ENCODE measurements at regions not wholly inside any gene's neighbourhood (a gene's known extent, or its start where the extent isn't known, plus 50 kb on each side); places are given as distances from the start of the nearest gene placed in this dataset.
A peak's percentile ranks its signal among the peaks of the same experiment; 100 is the strongest.

DNA sequence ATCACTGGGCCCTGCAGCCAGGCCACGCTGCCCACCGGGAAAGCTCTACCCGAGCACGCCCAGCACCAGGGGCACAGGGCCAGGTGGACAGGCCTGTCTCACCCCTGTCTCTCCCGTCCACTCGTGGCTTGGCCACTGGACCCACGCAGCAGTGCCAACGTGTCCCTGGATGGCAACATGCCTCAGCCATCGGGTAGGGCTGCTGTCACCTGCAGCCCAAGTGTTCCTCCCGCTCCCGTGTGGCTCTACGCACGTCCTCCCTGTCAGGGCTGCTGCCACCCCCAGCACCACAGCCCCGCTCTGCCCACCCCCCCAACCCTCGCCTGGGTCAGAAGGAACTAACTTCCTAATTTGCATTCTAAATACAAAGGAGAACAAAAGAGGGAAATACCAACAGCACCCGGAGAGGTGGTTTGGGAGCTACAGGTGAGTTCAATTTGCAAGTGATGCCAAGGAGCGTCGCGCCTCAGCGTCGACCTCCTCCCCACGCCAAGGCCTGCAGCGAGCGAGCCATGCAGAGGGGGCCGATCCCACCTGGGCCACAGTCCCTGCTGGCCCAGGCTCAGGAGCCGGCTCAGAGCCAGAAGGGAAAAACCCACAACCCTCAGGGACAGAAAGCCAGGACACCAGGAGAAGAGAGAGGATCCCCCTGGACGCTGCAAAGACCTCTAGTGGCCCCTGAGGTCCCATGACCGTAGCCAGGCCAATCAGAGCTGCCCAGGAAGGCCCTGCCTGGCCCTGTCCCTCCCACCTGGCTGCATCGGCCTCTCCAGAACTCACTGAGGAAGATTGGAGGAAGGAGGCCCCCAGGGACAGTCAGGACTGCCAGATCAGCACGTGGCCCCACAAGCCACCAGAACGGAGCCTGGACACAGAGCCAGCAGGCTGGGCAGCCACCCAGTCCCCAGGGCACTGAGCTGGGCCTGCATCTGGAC, 128.4 kb upstream of the SPACA7 start:
- DNase-seq, result no peak

- DNase-seq, result peak; percentile 36
These were observed 127.8 kb upstream of the SPACA7 start for GRCh38 chr13:112248406-112248760.

GRCh38 chr13:112248862-112249592, 127.1 kb upstream of the SPACA7 start:
- DNase-seq, result peak; percentile 52

DNA sequence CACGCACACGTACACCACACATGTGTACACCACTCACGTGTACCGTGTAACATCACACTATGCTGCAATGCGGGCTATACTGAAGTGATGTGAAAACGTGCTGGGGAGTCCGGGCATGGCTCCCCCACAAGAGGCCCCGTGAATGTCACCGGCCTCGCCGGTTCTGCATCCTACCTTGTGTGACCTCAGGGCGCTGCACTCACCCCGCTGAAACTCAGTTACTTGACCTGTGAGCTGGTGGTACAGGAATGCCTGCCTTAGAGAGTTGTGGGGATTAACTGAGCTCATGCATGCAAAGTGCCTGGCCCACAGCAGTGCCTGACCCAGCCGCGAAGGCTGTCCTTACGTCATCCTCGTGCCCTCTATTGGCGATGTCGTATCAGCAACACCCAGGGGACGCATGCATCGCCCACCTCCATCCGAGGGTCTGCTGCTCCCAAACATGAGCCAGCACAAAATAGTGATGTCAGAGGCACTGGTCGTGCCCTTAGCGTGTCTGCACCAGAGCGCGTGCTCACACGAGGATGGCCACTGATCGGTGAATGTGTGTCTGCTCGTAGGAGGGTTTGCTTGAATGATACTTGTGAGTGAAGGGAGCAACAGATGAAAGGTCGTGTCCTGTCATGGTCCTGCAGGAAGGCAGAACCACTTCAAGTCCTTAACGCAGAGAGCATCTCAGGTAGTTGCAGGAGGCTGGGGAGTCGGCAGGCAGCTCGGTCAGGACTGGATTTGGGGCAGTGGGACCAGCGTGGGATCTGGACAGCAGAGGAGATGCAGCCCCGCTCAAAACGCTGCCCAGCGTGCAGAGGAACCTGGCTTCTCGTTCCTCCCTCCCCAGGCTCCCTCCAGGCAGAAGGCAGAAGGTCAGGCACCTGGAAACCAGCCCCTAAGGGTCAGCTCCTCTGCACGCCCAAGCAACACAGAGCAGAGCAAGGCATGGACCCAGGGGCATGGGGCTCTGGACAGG, 126.2 kb upstream of the SPACA7 start:
- no peak for DNase-seq

DNA sequence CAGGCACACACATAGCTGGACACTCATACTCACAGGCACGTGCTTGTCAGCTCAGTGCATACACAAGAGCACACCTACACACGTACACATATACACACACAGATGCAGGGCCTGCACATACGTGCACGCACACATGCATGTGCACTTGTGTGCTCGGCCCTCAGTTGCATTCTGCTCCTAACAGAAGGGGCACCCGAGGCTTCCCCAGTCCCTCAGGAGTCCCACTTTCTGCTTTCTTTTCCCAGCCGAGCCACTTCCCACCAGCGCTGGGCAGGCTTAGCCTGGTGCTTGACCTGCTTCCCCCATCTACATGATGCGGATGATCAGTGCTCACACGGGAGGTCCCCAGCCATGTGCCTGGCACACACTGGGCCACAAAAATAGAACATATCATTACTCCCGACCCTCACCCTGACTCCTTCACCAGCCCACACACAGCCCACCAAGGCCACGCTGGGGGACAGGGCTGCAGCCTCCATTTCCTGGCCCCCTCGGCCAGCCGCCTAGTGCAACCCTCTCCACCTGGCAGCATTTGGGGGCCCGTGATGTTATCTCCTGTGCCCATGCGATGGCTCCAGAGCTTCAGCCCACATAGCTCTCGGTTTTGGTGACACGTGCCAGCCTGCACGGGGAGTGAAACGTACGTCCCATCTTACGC, 125.2 kb upstream of the SPACA7 start:
- no peak for DNase-seq

GRCh38 chr13:112251930-112252585, 124.1 kb upstream of the SPACA7 start:
- no peak for DNase-seq

DNA sequence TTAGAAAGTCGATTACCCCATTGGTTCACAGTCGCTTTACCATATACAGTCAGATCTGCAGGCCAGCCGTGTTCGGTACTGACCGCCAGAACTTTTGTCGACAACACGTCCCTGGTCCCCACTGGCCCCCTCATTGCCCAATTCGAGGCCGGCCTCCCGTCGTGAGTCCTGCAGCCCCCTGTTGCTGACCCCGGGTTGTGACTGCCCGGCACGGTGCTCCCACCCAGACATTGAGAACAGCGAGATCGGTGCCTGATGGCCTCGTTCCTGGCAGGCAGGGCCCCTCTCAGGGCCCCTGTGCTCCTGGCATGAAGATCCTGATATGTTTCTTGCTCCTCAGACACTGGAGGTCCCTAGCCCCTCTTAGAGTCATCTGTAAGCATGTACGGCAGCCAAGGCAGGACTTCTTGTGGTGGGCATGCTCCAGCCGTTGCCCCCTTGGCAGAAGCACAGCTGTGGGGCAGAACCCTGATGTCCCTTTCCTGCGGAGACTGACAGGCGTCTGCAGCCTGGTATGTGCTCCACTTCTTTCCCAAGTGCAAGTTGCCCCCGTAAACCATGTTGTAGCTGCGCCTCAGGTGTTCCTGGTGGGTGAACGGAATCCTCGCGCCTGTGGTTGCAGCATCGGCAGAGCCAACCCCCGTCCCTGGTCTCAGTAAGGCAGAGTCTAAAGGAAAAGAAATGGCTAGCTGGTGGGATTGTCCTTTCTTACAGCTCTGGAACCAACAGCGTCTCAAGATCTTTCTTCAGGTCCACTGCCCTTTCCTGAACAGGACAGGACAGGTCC, 123.2 kb upstream of the SPACA7 start:
- no peak for DNase-seq

- DNase-seq, result no peak
These were observed 122.5 kb upstream of the SPACA7 start for GRCh38 chr13:112253631-112254030.

GRCh38 chr13:112254061-112254818, 121.9 kb upstream of the SPACA7 start:
- DNase-seq, result no peak

DNA sequence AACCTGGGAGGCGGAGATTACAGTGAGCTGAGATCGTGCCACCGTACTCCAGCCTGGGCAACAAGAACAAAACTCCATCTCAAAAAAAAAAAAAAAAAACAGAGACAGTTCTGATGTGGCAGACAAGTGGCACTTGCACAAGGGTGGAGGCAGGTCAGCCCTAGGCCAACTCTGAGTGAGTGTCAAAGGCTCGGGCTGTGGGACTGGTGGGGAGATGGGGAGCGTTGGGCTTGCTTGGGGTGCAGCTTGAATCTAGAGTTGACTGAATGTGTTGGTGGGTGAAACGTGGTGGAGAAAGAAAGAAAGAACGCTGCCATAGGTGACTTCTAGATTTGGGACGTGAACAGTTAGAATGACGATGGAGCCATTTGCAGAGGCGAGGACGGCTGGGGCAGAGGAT, 121.3 kb upstream of the SPACA7 start:
- no peak for DNase-seq

DNA sequence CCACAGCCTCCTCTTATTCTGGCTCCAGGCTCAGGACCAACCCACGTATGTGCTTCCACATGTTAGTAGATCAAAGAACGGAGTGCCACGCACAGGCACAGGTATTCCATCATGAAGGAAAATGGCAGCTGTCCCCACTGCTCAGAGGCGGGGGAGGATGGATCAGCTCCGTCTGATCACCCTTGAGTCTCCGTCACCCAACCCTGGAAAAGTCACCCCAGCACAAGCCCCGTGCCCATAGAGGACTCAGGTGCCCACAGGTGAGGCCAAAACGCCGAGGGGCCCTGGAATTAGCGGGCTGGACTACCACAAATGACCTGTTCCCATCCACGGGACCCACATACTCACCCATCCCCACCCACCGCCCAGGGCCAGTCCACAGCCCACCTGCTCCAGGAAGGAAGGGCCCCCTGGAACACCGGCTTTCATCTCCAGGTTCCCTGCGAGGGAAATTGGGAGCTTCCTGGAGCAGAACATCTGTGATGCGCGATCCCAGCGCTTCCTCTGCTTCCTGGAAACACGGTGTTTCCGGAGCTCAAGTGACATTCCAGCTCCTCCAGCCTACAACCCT, 120.5 kb upstream of the SPACA7 start:
- DNase-seq, result no peak

DNA sequence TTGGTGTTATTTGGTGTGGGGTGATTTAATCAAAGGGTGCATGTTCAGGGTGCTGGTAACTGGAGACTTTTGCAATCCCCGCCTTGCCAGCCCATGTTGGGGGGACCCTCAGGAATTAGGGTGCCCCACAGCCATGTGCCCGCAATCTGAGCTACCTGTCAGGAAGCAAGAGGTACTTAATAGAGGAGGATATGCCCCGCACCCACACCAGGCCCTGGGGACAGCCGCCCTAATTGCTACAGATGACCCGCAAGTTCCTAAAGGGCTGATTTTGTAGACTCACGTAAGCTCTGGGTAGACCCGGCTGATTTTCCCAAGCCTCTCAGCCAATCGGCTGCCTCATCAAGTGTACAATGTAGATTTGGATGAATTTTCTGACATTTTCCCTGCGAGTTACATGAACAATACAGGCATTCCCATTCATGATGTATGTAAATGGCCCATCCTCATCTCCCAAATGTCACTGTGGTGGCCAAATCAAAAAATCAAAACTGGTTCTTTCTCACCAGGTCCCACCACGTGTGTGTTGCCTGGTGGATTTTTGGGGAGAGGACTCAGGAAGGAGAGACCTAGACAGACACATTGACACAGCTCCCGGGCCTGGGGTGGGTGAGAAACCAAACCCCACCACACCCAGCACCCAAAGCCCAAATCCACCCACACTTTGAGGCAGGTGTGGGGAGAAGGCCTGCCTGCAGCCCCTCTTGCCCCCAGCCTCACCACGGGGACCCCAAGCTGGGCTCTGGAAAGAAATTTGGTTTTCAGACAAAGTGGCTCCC, 119.2 kb upstream of the SPACA7 start:
- DNase-seq, result no peak

- no peak for DNase-seq
These were observed 116.6 kb upstream of the SPACA7 start for GRCh38 chr13:112259511-112259910.

- no peak for DNase-seq
These were observed 115.8 kb upstream of the SPACA7 start for GRCh38 chr13:112260108-112261055.

DNA sequence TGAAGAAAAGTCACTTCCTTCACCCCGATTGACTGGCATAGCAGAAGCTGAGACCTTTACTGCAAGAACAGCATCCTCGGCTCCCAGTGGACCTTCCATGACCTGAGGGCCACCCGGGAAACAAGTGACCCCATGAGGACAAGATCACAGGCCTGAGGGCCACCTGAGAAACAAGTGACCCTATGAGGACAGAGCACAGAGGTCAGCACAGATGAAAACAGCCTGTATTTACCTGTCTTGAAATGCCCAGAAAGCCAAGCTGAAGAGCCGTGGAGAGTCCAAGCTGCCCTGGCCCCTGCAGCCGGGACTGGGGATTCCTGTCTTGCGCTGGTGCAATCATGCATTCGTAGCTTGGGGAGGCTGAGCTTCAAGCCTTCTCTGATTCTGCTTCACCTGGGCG, 114.2 kb upstream of the SPACA7 start:
- no peak for DNase-seq

- no peak for DNase-seq
These were observed 113.0 kb upstream of the SPACA7 start for GRCh38 chr13:112263152-112263551.

GRCh38 chr13:112267660-112268059, 108.5 kb upstream of the SPACA7 start:
- no peak for DNase-seq

DNA sequence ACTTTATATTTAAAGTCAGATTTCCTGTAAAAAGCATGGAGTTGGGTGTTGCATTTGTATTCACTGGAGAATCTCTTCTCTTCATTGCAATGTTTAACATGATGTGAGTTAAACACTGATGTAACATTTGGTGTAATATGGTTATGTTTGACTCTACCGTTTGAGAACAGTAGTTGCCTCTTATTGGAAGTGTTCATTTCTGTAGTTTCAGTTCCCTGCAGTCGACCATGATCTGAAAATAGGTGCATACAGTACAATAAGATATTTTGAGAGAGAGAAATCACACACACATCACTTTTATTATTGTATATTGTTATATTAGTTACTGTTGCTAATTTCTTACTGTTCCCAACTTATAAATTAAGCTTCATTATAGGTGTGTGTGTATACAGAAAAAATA, 105.2 kb upstream of the SPACA7 start:
- DNase-seq, result no peak
